Chondrocyte (in vitro differentiated cells): ENCODE measurements at regions not wholly inside any gene's neighbourhood (a gene's known extent, or its start where the extent isn't known, plus 50 kb on each side); places are given as distances from the start of the nearest gene placed in this dataset.

Experiments
- DNase-seq: peaks from one replicate; pipeline ENCODE4 v3.0.0; 2021; ENCODE audit warnings: mixed read lengths, low spot score
- H3K27ac Mint-ChIP-seq: one replicate; pipeline ENCODE4 v1.8.0; 2021; ENCODE audit warnings: mild to moderate bottlenecking, moderate library complexity, mixed read lengths; ENCODE audit not compliant: unreplicated experiment
- H3K27me3 Mint-ChIP-seq: 2 replicates; pipeline ENCODE4 v1.8.0; 2021; ENCODE audit warnings: low read depth, mixed read lengths
- H3K36me3 Mint-ChIP-seq: 2 replicates; pipeline ENCODE4 v1.8.0; 2021; ENCODE audit warnings: low read depth, mixed read lengths
- H3K4me1 Mint-ChIP-seq: 2 replicates; pipeline ENCODE4 v1.8.0; 2021; ENCODE audit warnings: low read depth, mild to moderate bottlenecking, mixed read lengths
- H3K4me3 Mint-ChIP-seq: one replicate; pipeline ENCODE4 v1.8.0; 2021; ENCODE audit warnings: mild to moderate bottlenecking, moderate library complexity, mixed read lengths; ENCODE audit not compliant: unreplicated experiment
- H3K9me3 Mint-ChIP-seq: 2 replicates; pipeline ENCODE4 v1.8.0; 2021; ENCODE audit warnings: low read depth, mixed read lengths
- CTCF ChIP-seq: fragments of 200-600 bp; sonication (generic); IDR thresholded peaks from 2 replicates; pipeline ENCODE4 v1.5.0; 2021; ENCODE audit warnings: antibody characterized with exemption, mild to moderate bottlenecking, moderate library complexity

DNA sequence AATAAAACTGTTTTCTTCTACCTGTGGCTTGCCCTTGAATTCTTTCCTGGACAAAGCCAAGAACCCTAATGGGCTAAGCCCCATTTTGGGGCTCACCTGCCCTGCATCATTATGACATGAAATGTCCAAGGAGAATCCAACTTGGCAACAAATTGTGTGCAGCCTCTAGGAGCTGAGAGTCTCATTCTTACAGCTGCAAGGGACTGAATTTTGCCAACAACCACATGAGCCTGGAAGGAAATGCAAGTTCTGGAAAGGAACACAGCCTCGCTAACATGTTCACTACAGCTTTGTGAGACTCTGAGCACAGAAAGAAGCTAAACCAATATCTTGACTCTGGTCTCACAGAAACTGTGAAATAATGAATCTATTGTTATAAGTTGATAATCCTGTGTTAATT, 94.8 kb upstream of the CDH12 start:
- Mint-ChIP-seq H3K27ac (no peak overlapping the region), H3K4me3 (no peak overlapping the region), H3K4me1 (peaks cover 4% of the 10 kb centered on the region), H3K9me3 (no peaks in the 10 kb centered on the region), H3K27me3 (no peaks in the 10 kb centered on the region), H3K36me3 (no peaks in the 10 kb centered on the region)
- no peak for TF ChIP-seq CTCF
- no peak for DNase-seq

DNA sequence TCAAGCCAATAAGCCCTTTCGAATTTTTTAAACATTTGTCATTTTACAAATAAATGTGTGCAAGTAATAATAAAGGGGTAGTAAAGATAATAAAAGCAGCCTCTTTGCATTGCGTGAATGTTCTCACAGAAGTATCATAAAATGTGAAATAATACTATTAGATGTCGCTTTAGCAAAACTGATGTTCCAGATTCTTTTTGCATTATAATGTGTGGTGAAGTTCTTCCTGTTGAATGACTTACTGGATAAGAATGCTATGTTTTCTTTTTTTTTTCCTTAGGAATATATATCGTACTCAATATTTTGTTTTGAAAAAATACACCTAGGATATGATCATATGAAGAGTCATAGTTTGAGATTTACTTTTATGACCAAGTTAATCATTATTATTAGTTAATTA, 85.2 kb upstream of the CDH12 start:
- Mint-ChIP-seq H3K9me3 (peaks cover 4% of the 10 kb centered on the region), H3K36me3 (no peaks in the 10 kb centered on the region), H3K4me1 (peaks cover 18% of the 10 kb centered on the region), H3K27me3 (no peaks in the 10 kb centered on the region), H3K4me3 (no peak overlapping the region), H3K27ac (no peak overlapping the region)
- no peak for TF ChIP-seq CTCF
- DNase-seq: no peak

DNA sequence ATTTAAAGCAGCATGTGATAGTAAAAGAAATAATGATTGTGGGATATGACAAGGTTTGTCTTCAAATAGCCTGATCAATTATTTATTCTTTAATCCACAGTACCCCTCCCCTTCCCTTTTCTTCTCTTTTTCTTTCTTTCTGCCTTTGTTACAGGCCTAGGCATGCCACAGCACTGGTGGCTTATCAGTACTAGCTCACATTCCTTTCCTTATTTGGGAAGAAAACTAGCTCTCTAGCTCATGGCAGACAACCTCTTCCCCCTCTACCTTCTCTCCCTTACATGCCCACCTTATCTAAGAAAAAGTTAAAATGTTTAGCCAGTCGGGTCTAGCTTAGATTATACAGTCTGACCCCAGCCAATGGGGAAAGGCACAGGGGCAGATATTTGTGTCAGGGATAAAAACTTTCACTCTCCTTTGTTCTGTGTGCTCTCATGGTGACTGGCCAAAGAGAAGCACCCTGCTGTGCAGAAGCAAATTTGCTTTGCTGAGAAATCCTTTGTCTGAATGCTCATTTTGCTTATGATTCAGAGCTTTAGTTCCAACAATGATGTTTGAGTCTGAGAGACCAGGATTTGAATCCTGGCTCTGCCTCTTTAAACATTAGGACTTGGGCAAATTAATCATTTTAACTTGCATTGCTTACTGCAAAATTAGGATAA, 75.8 kb upstream of the CDH12 start:
- TF ChIP-seq CTCF: no peak
- peaks cover 6% of the 10 kb centered on the region for H3K4me1 Mint-ChIP-seq
- peak overlapping the region; percentile 23 for H3K27ac Mint-ChIP-seq
- H3K4me3 Mint-ChIP-seq: no peak overlapping the region
- no peak for DNase-seq
- H3K9me3 Mint-ChIP-seq: peaks cover 24% of the 10 kb centered on the region
- no peaks in the 10 kb centered on the region for H3K27me3 Mint-ChIP-seq
- H3K36me3 Mint-ChIP-seq: no peaks in the 10 kb centered on the region

GRCh38 chr5:22926574-22926973, 73.4 kb upstream of the CDH12 start:
- TF ChIP-seq CTCF: no peak
- Mint-ChIP-seq H3K27me3 (no peaks in the 10 kb centered on the region), H3K4me1 (peaks cover 6% of the 10 kb centered on the region), H3K9me3 (peaks cover 16% of the 10 kb centered on the region), H3K36me3 (no peaks in the 10 kb centered on the region), H3K27ac (no peak overlapping the region), H3K4me3 (no peak overlapping the region)
- no peak for DNase-seq

DNA sequence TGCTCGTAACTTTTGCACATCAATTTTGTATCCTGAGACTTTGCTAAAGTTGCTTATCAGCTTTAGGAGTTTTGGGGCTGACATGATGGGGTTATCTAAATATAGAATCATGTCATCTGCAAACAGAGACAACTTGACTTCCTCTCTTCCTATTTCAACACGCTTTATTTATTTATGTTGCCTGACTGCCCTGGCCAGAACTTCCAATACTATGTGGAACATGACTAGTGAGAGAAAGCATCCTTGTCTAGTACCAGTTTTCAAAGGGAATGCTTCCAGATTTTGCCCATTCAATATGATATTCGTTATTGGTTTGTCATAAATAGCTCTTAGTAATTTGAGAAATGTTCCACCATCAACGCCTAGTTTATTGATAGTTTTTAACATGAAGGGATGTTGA, 65.4 kb upstream of the CDH12 start:
- H3K27ac Mint-ChIP-seq: no peak overlapping the region
- peaks cover 3% of the 10 kb centered on the region for H3K9me3 Mint-ChIP-seq
- no peak for TF ChIP-seq CTCF

More for the DNA sequence above, 65.4 kb upstream of the CDH12 start:
- H3K27me3 Mint-ChIP-seq: no peaks in the 10 kb centered on the region
- no peak overlapping the region for H3K4me3 Mint-ChIP-seq
- H3K36me3 Mint-ChIP-seq: no peaks in the 10 kb centered on the region
- H3K4me1 Mint-ChIP-seq: no peaks in the 10 kb centered on the region
- DNase-seq: no peak
